ENCODE measurements at regions not wholly inside any gene's neighbourhood (a gene's known extent, or its start where the extent isn't known, plus 50 kb on each side); places are given as distances from the start of the nearest gene placed in this dataset.
A peak's percentile ranks its signal among the peaks of the same experiment; 100 is the strongest.
"Not testable (repeated sequence)": the region's sequence is repeated elsewhere in the genome, so short reads cannot be mapped to it uniquely, and the experiment has no call there.

DNA sequence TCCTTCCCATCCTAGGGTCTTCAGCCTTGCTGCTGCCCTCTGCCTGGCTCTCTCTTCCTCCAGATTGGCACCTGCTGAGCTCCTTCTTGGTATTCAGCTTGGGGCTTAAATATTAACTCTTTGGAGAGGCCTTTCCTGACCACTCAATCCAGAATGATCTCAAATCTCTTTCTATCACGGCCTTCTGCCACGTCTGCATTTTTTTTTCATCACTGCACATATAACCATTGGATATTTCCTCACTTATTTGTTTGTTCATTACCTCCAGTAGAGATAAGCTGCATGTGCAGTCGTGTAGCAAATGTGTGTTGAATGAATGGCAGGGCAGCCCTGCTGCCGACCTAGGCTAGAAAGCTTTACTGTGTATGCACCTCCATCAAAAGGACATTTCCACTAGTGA, 51.6 kb upstream of the MPP7 start:
- DNase-seq = no peak

DNA sequence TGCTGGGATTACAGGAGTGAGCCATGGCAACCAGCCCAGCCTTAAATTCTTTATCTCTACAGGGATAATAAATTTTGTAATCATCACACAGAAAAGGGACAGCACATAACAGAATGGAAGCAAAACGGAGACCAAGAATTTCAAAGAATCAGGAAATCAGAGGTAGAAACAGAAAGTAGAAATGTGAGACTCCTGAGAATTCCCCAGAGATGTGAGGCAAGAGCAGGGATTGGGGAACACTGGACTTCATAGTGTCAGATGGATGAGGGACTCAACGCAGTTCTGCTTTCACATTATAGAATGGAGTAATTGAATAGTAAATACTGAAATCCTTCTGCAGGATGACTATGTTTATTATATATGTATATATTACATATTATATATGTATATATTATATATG, 52.5 kb upstream of the MPP7 start:
- peak; percentile 88 for DNase-seq

DNA sequence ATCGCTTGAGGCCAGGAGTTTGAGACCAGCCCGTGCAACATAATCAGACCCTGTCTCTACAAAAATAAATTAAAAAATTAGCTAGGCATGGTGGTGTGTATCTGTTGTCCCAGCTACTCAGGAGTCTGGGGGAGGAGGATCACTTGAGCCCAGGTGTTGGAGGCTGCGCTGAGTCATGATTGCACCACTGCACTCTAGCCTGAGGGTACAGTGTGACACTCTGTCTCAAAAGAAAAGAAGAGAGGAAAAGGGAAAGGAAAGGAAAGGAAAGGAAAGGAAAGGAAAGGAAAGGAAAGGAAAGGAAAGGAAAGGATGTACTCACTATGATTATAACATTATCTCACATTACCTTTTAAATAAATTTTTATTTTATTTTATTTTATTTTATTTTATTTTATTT, 56.5 kb upstream of the MPP7 start:
- no peak for DNase-seq

DNA sequence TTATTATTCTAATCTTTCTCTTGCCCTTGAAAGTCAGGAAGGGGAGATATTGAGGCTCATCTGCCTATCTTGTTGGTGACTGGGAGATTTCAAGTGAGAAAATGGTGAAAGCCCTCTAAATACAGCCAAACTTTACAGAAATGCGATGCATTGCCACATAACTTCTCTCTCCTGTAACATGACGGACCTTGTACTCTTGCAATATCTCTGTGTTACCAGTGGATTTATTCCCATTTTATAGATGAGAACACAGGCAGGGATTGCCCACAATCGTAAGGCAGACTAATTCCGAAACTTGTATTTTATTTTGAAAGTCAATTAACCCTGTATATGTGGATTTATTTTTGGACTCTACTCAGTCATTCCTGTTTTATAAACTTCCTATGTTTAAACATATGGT, 57.3 kb upstream of the MPP7 start:
- no peak for DNase-seq

DNA sequence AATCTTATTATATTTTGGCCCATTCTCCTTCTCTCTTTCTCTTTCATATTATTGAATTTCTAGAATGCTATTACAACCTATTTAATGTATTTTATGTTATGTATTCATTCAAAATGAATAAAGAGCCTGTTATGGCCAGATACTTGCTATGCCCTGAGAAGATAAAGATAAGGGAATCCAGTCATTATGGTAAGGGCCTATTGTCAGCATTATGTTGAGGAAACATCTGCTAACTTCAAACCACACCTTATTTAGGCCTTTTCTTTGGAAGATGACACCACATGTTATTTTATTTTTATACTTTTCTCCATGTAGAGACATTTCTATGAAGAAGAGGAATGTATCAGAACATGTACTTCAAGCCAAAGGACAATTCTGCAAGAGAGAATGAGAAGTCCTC, 60.5 kb upstream of the MPP7 start:
- DNase-seq = no peak

DNA sequence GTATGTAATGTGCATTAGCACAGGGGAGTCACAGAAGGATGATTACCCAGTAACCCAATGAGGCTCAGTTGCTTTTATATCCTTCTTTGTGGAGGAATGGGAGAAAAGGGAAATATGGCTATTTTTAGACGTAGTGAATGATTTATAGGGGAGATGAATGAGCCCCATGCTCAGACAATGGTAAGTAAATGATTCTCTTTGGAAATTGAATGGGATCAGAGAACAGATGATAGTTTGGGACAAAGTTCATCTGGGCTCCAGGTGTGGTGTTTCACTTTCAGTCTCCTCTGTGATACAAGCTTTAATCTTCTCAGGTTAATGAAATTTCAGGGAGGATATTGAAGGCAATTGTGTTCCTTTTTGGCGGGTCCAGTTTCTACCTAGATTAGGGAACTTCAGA, 63.0 kb upstream of the MPP7 start:
- no peak for DNase-seq

DNA sequence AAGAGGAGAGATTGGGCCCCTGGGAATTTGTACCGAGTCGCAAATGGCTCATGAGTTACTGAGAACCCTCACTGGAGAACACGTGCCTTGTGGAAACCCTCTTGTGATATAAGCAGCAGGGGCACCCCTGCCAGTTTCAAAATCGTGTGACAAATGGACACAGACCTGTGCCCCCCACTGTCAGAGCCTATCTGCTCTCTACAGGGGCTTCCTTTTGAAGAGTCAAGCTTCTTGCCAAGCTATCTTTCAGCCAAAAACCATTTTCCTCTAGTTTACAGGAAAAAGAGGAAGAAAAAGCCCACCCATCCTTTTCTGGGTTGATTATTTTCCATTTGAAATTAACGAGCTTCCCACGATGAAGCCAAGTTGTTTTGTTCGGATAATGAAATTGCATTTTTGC, 64.1 kb upstream of the MPP7 start:
- no peak for DNase-seq

DNA sequence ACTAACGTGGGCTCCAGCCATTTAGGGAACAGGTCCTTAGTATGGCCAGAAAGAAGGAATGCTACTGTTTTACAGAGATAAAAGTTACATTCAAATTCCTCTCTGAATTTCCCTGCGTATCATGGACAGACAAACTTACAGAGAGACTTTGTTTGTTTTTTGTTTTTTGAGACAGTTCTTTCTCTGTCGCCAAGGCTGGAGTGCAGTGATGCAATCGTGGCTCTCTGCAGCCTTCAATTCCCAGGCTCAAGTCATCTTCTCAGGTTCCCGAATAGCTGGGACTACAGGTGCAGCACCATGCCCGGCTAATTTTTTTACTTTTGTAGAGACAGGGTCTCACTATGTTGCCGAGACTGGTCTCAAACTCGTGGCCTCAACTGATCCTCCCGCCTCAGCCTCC, 64.5 kb upstream of the MPP7 start:
- no peak for DNase-seq

DNA sequence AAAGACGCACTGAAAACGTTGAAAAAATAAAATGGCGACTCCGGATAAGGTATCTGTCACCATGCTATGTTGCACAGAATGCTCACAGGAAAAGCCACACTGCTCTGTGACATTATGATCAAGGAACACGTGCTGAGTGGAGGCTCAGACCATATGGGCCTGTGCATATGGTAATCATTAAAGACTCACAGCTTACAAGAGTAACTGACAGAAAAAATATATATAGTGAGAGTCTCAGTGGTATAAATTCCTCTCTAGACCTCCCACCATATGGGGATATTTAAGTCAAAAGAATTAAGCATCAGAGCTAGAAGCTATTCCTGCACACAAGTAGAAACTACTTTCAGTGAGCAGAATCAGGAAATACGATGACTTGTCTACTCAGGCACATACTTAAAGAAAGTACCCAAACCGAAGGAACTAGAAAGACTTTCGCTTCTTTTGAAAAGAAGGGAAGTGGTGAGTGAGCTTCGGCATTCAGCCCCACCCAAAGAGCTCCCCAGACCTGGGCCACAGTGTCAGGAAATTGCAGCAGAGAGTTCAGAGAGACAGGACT, 65.1 kb upstream of the MPP7 start:
- DNase-seq = peak; percentile 93

DNA sequence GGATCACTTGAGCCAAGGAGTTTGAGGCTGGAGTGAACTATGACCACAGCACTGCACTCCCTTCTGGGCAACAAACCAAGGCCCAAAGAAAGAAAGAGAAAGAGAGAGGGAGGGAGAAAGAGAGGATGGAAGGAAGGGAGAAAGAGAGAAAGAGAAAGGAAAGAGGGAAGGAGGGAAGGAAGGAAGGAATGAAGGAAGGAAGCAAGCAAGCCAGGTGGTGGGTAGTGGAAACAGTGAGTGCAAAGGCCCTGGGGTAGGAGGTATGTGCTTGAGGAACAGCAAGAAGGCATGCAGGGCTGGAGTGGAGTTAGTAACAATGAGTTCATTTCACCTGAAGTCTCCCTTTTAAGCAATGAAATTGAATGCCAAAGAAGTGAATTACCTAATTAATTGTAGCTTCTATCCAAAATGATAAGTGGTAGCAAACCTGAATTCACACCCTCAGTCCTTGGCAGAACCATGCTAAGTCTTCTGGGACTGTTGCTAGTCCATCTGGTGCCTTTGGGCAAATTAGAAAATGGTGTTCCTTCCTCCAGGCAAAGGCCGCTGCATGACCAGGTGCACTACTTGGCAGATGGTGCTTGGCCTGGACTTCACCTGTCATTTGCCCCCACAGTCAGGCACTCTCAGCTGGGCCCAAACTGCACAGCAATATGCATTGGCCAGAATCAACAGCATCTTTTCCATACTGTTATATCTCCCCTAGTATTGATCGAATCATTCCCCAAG, 67.4 kb upstream of the MPP7 start:
- DNase-seq = no peak

DNA sequence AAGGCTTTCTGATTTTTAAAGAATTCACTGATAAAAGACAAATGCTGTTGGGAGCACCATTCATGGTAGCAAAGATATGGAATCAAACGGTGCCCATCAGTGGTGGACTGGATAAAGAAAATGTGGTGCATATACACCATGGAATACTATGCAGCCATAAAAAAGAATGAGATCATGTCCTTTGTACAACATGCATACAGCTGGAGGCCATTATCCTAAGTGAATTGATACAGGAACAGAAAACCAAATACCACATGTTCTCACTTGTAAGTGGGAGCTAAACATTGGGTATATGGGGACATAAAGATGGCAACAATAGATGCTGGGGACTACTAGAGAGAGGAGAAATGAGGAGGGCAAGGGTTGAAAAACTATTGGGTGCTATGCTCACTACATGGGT, 68.8 kb upstream of the MPP7 start:
- not testable (repeated sequence) for DNase-seq

DNA sequence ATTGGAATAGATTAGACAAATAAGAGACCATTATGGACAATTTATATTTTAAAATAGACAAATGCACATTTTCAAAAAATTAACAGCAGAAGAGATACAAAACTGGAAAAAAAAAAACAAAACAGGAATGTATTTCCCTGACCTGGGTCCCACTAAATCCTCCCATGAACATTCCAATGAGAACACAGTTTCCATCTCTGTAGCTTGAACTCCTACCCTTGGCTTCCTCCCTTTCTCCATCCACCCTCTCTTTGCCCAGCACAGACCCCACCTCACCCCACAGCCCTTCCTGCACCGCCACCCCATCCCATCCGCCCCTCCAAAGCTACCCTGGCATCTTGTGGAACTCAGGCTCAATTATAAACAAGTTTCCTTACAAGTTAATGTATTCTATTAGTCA, 71.2 kb upstream of the MPP7 start:
- no peak for DNase-seq

DNA sequence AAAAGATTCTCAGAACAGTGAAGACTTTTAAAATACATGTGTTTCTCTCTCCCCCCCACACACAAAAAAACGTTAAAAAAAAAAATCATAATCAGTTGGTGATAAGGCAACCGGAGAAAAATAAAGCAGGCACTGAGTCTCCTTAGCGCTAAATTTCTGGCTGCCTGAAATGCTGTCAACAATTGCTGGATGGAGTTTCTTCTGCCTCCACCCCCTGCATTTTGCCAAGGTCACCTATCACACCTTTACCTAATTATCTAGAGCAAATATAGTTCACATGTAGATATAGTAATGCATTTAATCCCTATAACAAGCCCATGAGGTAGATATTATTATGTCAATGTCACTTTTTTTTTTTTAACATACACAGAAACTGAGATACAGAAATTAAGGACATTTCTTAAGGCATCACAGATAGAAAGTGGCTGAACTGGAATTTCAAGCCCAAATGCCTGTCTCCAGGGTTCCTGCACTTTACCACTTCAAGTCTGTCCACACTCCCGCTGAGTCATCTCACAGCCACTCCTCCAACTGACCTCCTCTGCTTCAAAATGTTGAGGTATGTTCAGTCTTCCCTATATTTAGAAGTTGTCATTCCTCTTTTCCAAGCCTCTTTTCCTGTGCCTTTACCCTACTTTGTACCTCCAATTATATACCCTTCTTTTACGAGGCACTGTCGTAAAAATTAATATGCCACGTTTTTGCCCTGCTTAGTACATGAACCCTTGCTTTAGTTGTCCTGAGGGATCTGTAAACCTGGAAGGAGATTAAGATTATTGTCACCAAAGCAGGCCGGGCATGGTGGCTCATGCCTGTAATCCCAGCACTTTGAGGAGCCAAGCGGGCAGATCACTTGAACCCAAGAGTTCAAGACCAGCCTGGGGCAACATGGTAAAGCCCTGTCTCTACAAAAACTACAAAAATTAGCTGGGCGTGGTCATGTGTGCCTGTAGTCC, 72.8 kb upstream of the MPP7 start:
- peak; percentile 50 for DNase-seq

DNA sequence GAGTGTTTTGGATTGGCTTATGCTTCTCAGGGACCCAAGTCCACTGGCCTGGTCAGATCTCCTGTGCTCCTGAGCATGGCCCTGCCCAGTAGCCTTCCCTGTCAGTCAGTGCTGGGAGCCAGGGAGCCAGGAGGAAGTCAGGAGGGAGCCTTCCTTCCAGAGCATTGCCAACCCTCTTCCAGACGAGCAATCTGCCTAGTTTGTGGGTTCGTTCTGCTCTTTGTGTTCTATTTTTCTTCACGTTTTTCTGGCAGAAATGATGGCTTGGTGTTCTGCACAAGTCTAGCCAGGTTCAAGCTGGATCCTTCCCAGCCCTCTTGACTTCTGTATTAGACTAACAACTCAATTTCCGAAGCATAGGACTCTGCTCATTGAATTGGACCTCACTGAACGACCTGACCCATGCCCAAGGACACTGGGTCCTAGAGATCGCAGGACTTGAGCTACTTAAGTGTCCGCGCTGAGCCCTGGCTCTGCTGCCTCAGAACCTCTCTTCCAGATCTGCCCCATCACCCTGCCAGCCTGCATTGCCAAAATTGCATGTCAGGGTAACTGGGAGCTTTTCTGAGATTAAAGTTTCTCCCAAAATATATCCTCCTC, 76.2 kb upstream of the MPP7 start:
- no peak for DNase-seq

DNA sequence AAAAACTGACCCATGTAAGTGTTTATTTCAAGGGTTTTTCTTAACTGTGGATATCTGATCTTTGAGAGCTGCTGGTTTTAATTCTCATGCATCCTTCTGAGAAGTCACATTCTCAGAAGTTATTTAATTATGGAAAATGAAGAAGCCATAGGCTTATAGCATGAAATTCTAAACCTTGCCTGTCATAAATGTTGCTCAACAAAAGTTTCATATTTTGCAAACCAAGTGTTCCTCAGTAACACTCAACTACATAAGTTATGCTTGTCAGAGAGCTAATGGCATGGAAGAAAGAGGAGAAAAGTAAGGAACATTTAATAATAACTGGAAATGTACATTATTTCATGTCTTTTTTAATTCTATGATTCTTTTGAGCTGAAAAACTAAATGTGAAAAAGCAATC, 78.6 kb upstream of the MPP7 start:
- DNase-seq = peak; percentile 81

DNA sequence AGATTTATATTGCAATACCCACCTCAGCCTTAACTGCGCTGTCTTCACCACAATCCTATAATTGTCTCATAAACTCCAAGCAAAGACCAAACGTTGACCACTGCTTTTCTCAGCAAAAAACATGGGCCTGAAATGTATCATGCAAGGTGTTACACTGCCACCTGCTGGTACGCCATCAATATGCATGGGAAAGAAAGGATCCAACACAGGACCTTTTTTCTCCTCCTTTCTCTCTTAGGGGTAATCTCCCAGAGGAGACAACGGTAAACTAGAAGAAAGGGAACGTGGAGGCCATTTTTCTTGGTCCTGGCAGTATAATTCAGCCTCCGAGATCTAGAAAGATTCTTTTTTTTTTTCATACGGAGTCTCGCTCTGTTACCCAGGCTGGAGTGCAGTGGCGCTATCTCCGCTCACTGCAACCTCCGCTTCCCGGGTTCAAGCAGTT, 79.1 kb upstream of the MPP7 start:
- DNase-seq = peak; percentile 85

DNA sequence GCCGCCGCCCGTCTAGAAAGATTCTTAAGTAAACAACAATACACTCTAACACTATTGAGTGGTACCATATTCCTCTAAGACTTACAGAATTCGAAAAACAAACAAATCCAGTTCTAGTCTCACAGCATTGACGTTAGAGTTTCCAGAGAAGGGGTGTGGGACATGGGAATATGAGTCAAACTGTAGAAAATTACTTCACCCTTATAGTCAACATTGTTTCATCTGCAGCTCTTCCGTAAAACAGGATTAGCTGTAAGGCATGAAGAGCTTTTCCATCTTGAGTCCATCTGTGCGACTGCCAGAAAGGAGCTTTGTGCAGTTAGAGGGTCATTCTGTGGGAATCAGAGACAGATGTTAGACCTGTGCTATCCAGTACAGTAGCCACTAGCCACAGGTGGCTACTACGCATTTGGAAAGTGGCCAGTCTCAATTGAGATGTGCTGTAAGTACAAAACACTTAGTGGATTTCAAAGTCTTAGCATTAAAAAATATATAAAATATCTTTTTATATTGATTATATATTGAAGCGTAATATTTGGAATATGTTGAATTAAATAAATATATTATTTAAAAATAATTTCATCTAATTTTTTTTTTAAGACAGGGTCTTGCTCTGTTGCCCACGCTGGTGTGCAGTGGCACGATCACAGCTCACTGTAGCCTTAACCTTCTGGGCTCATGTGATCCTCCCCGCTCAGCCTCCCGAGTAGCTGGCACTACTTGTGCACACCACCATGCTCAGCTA, 79.8 kb upstream of the MPP7 start:
- no peak for DNase-seq

DNA sequence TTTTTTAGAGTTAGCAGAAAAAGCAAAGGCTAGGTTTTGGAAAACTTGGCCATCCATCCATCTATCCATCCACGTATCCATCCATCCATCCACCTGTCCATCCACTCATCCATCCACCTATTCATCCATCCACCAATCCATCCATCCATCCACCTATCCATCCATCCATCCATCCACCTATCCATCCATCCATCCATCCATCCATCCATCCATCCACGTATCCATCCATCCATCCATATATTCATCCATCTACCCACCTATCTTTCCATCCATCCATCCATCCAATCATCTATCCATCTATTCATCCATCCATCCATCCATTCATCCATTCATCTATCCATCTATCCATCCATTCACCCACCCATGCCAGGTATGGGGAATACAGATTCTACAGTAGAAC, 81.7 kb upstream of the MPP7 start:
- no peak for DNase-seq

DNA sequence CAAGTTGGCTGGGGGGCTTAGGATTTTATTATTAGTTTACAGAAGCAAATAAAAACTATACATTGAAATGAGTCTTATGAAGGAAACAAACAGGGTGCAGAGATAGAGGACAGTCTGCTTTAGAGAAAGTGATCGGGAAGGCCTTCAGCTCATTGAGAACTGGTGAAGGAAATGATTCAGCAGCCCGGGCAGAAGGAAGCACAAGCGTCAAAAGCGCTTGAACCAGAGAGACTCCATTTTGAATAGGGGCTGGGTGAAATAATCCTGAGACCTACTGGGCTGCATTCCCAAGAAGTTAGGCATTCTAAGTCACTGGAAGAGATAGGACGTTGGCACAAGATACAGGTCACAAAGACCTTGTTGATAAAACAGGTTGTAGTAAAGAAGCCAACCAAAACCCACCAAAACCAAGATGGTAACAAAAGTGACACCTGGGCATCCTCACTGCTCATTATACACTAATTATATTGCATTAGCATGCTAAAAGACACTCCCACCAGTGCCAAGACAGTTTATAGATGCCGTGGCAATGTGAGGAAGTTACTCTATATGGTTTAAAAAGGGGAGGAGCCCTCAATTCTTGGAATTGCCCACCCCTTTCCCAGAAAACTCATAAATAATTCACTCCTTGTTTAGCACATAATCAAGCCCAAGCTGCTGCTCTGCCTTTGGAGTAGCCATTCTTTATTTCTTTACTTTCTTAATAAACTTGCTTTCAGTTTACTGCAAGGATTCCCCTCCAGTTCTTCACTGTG, 83.1 kb upstream of the MPP7 start:
- no peak for DNase-seq

DNA sequence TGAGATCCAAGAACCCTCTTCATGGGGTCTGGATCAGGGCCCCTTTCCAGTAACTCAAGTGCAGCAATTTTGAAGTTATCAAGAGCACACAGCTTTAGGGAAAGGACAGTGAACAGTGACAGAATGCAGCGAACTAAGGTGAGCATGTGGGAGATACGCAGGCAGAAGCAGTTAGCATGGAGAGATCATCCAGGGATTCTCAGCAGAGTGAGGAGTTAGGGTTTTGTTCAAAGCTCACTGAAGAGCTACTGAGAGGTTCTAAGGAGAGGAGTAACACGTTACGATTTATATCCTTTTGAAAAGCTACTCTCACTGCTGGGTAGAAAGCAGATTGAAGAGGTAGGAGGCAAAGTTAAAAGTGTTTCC, 83.6 kb upstream of the MPP7 start:
- no peak for DNase-seq

DNA sequence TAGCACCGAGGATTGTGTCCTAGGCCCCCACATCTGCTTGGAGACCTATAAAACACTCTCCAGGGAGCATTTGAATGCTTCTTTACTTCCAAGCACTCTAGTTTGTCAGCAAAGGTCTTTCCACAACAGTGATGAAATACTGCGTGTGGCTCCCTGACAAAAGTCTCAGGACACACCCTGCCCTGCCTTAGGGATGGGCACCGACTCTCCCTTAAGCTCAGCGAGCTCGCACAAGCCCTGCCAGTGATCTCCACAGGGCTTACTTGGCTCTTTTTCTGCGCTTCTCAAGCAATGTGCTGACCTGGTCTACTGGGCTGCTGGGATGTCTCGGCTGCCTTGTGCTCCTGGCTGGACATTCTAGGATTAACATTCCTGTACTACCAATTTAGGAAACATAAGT, 84.3 kb upstream of the MPP7 start:
- no peak for DNase-seq

DNA sequence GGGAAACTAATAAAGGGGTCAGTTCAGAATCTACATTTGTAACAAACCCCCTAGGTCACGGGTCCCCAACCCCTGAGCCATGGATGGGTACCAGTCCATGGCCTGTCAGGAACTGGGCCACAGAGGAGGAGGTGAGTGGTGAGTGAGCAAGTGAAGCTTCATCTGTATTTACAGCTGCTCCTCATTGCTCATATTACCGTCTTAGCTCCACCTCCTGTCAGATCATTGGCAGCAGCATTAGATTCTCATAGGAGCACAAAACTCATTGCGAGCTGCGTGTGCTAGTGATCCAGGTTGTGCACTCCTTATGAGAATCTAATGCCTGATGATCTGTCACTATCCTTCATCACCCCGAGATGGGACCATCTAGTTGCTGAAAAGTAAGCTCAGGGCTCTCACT, 88.4 kb upstream of the MPP7 start:
- no peak for DNase-seq
